NOMO-1 treated with DMSO at 0.1 percent for 48 hours (cell line): ENCODE measurements at regions not wholly inside any gene's neighbourhood (a gene's known extent, or its start where the extent isn't known, plus 50 kb on each side); places are given as distances from the start of the nearest gene placed in this dataset.

ENCODE experiments used
- DNase-seq: peaks from one replicate; lab custom pipeline; 2025; ENCODE audit not compliant: unreplicated experiment; lab: John Stamatoyannopoulos, UW

DNA sequence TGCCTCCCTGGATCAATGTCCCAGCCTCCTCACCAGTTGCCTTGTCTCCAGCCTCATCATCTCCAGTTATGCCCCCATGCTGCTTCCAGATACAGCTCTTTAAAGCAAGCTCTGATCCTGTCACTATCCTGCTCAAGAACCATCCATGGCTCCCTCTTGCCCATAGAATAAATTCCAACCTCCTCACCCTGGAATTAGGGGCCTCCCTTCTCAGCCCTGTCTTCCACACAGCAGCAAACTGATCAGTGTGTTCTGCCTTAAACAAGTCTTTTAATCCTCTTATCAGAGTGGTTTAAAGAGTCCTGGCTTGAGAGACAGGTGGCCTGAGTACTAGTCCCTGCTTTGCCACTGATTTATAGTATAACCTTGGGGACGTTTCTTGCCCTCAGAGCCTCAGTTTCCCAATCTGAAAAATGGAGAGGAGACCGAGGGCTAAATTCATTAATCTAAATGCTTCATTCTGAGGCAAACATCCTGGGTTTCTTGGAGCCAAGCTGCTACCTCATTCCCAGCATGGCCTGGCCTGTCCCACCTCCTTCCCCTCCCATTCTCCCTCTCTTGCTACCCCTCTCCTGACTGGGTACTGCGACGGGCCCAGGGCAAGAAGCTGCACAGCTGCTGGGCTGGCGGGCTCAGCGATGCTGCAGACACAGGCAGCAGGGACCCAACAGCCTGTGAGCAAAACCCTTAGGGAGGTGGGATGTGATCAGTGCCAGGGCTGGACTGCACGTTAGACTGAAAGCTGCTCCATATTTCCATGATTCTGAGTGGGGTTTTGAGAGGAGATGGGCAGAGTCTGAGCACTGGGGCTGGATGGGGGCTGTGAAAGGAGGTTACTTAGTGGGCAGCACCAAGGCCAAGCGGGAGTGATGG is 221.4 kb downstream of the PTPRU start:
- DNase-seq, result no peak

DNA sequence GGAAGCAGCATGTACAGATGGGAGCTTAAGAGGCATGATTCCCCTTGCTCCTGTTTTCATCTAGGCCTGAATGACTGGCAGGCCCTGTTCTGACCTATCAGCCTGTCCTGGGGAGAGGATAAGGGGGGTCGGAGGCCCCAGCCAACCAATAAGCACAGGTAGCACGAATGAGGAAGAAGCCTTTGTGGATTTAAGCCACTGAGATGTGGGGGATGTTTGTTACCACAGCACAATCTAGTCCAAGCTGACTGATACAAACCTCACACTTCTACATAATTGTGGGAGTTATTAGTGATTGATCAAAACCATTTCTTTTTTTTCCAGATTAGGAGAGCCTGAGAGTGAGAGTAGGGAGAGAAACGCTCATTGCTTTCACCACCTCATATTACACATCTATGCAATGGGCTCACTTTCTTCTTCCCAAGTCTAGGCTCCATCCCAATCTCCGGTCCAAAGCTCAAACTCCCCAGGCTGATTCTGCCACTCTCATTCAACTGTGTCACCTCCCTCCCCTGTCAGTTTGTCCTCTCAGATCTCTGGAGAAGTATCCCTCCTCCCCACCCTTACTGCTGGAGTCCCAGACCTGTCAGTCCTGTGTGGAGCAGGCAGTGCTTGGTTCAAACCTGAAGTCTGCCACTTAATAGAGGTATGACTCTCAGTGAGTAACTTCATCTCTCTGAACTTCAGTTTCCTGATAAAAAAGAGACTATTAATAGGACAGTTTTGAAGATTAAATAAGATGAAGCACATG is 220.5 kb downstream of the PTPRU start:
- no peak for DNase-seq

DNA sequence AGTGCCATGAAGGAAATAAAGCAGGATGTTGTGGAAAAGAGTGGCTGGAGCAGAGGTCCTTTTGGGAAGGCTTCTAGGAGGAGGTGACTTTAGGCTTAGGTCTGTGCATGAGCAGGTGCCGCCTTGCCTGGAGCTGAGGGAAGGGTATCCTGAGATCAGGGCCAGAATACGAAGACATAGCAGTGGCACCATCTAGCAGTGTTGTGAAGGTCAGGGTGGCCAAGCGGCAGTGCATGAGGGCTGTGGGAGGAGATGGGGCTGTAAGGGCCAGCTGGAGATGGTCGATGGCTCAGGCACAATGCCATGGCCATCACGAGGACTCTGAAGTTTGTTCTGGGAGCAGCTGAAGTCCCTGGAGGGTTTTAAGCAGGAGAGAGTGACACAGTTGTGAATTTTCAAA is 219.5 kb downstream of the PTPRU start:
- no peak for DNase-seq

DNA sequence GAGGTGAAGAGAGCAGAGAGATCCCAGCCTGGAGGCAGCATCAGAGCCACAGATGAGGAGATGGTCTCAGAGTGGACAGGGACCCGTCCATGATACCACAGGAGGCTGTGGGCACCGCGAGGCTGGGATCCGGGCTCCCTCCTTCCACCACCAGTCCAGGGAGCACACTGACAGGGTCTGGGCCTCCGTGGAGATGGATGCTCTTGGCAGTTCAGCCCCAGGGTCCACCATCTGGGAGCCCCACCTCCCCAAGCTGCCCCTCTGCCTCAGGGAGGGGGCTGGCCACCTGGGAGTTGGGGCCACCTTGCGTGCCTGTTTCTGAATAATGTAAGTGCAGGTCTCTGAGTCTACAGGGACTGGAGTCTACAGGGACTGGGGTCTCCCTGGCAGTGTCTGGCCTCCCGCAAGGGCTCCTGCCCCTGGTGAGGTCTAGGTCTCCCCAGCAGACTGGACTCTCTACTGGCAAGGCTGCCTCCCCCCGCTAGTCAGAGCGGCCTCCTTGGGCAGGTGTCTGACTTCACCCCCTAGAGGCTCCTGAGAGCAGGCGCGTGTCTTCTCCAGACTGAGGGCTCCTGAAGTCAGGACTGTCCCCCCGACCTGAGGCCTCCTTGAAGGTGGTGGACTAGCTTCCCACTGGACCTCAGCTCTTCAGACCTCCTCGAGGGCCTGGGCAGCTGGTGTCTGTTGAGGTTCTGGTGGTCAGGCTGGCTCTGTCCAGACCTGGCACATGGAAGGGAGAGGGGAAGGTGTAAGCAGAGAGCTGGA is 218.5 kb downstream of the PTPRU start:
- no peak for DNase-seq

DNA sequence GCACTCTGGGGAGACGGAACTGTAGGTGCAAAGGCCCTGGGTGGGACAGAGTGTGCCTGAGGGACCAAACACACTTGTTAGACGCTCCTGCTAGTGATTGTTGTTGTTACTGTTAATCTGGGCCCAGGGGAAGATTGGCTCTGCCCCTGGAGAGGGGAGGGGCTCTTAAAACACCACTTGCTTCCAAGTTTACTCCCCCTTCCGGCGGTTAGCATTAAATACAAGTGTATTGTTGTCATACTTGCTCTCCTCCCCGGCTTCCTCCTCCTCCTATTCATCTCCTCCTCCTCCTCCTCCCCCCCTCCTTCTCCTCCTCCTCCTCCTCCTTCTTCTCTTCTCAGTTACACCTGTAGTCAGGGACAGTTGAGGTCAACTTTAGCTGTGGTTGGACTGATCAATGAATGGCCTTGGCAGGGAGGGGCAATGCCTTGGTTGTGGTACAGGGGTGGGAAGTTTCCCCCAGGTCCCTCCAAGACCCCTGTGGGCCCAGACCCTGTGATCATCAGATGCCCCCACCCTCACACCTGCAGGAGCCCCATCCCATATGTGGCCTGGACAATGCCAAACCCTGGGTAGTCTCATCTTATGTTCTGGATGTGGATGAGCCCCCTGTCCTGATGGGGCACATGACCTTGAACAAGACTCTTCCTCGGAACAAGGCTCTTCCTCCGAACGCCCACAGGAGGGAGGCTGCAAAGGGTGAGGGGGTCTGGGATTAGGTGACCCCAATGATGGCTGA is 217.3 kb downstream of the PTPRU start:
- DNase-seq, result peak; percentile 8

DNA sequence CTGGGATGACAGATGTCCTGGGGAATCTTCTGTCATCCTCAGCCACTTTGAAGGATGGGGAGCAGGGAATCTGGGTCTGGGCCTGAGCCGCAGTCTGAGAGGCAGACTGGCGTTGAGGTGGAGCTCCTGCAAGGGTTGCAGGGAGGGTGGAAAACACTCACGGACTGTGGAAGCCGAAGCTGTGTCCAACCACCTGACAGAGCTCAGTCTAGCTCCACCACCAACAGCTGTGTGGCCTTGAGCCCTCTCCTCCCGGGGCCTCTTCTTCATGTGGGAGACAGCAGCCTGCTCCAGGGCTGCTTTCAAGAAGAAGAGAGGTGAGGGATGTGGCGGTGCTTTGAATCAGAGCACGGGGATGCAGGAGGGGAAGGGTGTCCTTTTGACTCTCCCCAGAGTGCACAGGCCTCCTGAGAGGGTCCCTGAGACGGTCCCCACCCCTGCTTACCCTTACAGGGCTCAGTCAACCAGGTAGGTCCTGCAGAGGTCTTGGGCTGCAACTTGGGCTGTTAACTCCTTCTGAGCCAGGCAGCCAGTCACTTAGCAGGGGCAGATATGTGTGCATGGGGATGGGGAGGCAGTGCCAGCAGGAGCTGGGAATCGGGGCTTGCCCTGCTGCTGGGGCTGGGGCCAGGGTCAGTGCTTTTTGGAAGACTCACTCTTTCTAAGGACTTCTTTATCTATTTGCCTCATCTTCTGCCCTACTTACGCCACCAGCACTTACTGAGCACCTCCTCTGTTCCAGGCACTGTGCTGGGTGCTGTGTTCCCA is 216.3 kb downstream of the PTPRU start:
- no peak for DNase-seq

DNA sequence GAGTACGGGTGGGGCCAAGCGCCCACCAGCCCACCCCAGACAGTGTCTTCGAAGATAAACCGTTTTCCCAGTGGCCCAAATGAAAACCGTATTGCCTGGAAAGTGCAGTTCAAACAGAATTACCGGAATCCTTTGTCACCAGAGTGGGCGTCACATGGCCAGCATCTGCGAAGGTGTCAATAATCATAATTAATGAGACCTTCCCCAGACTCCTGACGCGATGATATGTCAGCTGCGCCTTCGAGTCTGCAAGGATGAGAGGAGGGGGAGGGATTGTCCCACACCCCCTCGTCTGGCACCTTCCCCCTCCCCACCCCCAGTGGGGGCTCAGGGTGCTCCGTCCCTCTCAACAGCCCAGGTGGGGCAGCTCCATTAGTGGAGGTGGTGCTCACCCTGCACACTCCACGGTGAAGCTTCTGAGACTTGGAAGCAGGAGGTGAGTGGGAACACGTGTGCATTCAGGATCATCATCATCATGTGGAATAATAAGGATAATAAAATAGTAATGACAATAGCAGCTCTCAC is 215.1 kb downstream of the PTPRU start:
- DNase-seq, result no peak

DNA sequence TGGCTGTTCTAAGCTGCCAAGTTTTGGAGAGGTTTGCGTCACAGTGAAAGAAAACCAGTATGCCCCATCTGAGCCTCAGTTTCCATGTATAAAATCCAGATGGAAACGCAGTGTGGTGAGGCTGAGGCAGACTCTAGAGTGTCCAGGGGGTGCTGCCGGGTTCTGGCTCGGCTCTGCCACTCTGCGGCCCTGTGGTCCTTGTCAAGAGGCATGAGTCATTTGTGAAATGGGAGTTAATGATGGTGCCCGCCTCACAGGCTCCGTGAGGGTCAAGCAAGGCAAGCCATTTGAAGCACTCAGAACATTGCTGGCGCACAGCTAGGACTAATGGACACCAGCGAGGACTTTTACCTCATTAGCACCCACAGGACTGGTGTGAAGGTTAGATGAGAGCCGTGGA is 214.3 kb downstream of the PTPRU start:
- no peak for DNase-seq

DNA sequence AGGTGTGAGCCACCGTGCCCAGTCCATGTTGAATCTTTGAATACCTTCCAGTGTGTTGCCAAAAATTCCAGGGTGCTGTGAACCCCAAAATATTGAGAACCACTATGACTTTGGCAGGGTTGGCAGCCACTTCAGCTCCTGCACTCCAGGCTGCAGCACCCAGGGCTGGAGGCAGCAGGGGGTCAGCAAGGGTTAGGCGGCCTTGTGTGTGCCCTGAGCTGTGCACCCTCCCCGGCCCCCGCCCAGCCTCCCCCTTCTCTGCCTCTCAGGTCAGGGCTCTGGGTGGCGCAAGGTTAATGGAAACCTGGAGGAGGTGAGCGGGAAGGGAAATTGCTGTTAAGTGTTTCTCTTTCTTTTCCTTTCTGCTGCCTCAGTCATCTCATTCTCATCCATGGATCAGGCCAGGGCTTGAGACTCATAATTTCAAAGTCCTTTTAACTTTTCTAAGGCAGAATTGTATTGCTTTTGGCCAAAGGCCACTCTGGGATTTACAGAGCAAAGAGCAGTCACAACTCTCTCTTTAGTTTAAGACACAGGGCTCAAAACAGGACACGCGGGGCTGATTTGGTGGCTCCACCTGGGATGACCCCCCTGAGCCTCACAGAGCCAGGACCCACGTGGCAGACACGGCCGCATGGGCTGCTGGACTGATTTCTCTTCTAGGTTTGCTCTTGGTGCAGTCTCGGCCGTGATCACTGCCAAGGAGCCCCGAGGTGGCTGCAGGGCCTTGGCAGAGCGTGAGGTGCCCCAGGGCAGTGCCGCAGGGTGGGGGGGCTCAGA is 212.3 kb downstream of the PTPRU start:
- no peak for DNase-seq

DNA sequence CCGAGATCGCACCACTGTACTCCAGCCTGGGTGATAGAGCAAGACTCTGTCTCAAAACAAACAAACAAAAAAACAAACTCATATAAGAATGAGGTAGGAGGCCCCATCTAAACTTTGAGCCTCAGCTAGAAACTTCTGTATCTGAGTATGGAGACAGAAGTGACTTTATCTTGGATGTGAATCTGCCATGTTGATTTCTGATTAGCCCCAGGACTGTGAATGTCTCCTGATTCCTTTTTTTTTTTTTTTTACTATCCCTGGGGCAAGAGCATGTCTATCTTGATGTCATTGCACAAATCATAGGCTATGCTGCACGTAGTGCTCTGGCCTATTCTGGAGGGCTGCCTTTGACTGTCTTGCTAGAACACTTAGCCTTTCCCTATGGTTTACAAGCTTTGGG is 211.0 kb downstream of the PTPRU start:
- DNase-seq, result no peak

GRCh38 chr1:29444782-29445729 is 208.7 kb downstream of the PTPRU start:
- no peak for DNase-seq

- no peak for DNase-seq
Observed at GRCh38 chr1:29444081-29444715, 207.9 kb downstream of the PTPRU start.

- no peak for DNase-seq
Observed at GRCh38 chr1:29441916-29442668, 205.8 kb downstream of the PTPRU start.

GRCh38 chr1:29439615-29440014 is 203.3 kb downstream of the PTPRU start:
- no peak for DNase-seq

DNA sequence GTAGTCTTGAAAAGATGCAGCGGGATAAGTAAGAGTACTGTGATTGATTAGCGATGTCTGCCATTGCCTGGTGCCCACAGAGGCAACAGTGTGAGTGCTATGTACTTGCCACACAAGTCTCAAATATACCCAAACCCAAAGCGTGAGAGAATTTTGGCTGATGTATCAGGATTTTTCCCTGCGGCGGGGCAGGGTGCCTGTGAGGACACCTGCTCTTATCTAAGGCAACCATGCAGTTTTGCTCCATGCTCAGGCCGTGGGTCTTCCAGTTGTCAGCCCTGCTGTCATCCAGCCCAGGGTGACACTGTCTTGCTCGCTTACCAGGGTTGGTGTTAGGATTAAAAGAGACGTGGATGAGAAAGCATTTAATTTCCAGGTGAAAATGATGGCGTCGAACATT is 202.7 kb downstream of the PTPRU start:
- DNase-seq, result no peak

DNA sequence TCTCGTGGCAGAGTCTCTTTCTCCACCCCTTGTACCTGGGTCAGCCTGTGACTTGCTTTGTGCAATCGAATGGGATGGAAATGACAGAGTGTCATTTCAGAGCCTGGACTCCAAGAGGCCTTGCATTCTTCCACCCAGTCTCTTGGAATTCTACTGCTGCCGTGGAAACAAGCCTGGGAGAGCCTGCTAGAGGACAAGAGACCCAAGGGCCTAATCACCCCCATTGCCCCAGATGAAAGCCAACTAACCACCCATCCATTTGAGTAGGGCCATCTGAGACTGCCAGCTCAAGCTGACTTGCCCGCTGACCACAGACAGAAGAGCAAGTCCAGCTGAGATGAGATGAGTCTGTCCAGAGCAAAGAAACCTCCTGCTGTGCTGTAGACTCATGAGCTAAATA is 201.6 kb downstream of the PTPRU start:
- DNase-seq, result no peak
